Ascending aorta (tissue), 2 donors: ENCODE measurements at regions not wholly inside any gene's neighbourhood (a gene's known extent, or its start where the extent isn't known, plus 50 kb on each side); places are given as distances from the start of the nearest gene placed in this dataset.

ENCODE experiments used
- DNase-seq, 2 donors: peaks; one replicate each; pipeline ENCODE4 v3.0.0-alpha.2; 2019; ENCODE audit warnings: low spot score in 2 of 2
- H3K27ac ChIP-seq, 2 donors: fragments of 200-600 bp; sonication (generic); one replicate each; pipeline ENCODE4 v1.5.1; 2016 to 2017; ENCODE audit warnings: mild to moderate bottlenecking in 1 of 2
- H3K27me3 ChIP-seq: fragments of 200-600 bp; sonication (generic); one replicate; pipeline ENCODE4 v1.5.1; 2017
- H3K36me3 ChIP-seq, 2 donors: fragments of 200-600 bp; sonication (generic); one replicate each; pipeline ENCODE4 v1.5.1; 2016
- H3K4me1 ChIP-seq, 2 donors: fragments of 200-600 bp; sonication (generic); one replicate each; pipeline ENCODE4 v1.5.1; 2016 to 2017; ENCODE audit warnings: mild to moderate bottlenecking in 1 of 2
- H3K4me3 ChIP-seq, 2 donors: fragments of 200-600 bp; sonication (generic); one replicate each; pipeline ENCODE4 v1.5.1; 2016 to 2017; ENCODE audit warnings: mild to moderate bottlenecking in 1 of 2
- H3K9me3 ChIP-seq, 2 donors: fragments of 200-600 bp; sonication (generic); one replicate each; pipeline ENCODE4 v1.5.1; 2016
- CTCF ChIP-seq, 3 experiments: fragments of 200-600 bp in 2 of 3; fragments of 450-650 bp in 1 of 3; sonication (generic) in 2 of 3; IDR thresholded peaks; one replicate each; pipeline ENCODE4 v1.5.1; 2016 to 2019; ENCODE audit warnings: antibody characterized with exemption in 3 of 3, mild to moderate bottlenecking in 1 of 3, moderate library complexity in 1 of 3
- intact Hi-C: fragments of 100-400 bp; cut with DNase I; formaldehyde crosslinking; loops from one replicate; pipeline ENCODE4 v1.15.1; 2023

GRCh38 chr4:96841801-96842200 lies 1001.9 kb downstream of the PDHA2 start:
- TF ChIP-seq CTCF (IDR thresholded peaks at IDR 0.05): no peak
- Histone ChIP-seq H3K4me1 (no peaks in the 10 kb centered on the region), H3K4me3 (no peak overlapping the region), H3K27me3 (no peaks in the 10 kb centered on the region), H3K9me3 (no peaks in the 10 kb centered on the region), H3K36me3 (no peaks in the 10 kb centered on the region), H3K27ac (no peak overlapping the region)
- intact Hi-C loops: no loop called here
- no peak for DNase-seq

- Histone ChIP-seq H3K36me3 (no peaks in the 10 kb centered on the region), H3K4me3 (no peak overlapping the region), H3K9me3 (no peaks in the 10 kb centered on the region), H3K27ac (no peak overlapping the region), H3K27me3 (no peaks in the 10 kb centered on the region), H3K4me1 (no peaks in the 10 kb centered on the region)
- intact Hi-C loops: no loop called here
- no peak for TF ChIP-seq CTCF (IDR thresholded peaks at IDR 0.05)
- no peak for DNase-seq
These were observed 1005.1 kb downstream of the PDHA2 start for GRCh38 chr4:96844858-96845490.

- no peaks in the 10 kb centered on the region for H3K36me3 ChIP-seq
- H3K27me3 ChIP-seq: no peaks in the 10 kb centered on the region
- no peaks in the 10 kb centered on the region for H3K9me3 ChIP-seq
- no peak for DNase-seq
- H3K27ac ChIP-seq: no peak overlapping the region
- no peak for TF ChIP-seq CTCF (IDR thresholded peaks at IDR 0.05)
- H3K4me1 ChIP-seq: no peaks in the 10 kb centered on the region
- intact Hi-C loops: no loop called here
- H3K4me3 ChIP-seq: no peak overlapping the region
These were observed 1005.9 kb downstream of the PDHA2 start for GRCh38 chr4:96845819-96846218.

GRCh38 chr4:96874657-96875056 lies 1034.8 kb downstream of the PDHA2 start:
- Histone ChIP-seq H3K27ac (no peak overlapping the region), H3K9me3 (no peaks in the 10 kb centered on the region), H3K4me3 (no peak overlapping the region), H3K4me1 (no peaks in the 10 kb centered on the region), H3K36me3 (no peaks in the 10 kb centered on the region), H3K27me3 (no peaks in the 10 kb centered on the region)
- intact Hi-C loops: no loop called here
- DNase-seq: no peak
- TF ChIP-seq CTCF (IDR thresholded peaks at IDR 0.05): no peak

GRCh38 chr4:96879527-96879926 lies 1039.6 kb downstream of the PDHA2 start:
- intact Hi-C loops: no loop called here
- Histone ChIP-seq H3K27me3 (no peaks in the 10 kb centered on the region), H3K4me1 (no peaks in the 10 kb centered on the region), H3K9me3 (no peaks in the 10 kb centered on the region), H3K36me3 (no peaks in the 10 kb centered on the region), H3K4me3 (no peak overlapping the region), H3K27ac (no peak overlapping the region)
- no peak for TF ChIP-seq CTCF (IDR thresholded peaks at IDR 0.05)
- DNase-seq: no peak

GRCh38 chr4:96887857-96888256 lies 1048.0 kb downstream of the PDHA2 start:
- DNase-seq: no peak
- Histone ChIP-seq H3K4me1 (no peaks in the 10 kb centered on the region), H3K36me3 (no peaks in the 10 kb centered on the region), H3K4me3 (no peak overlapping the region), H3K27me3 (no peaks in the 10 kb centered on the region), H3K9me3 (no peaks in the 10 kb centered on the region), H3K27ac (no peak overlapping the region)
- intact Hi-C loops: no loop called here
- TF ChIP-seq CTCF (IDR thresholded peaks at IDR 0.05): no peak
